ENCODE measurements at regions not wholly inside any gene's neighbourhood (a gene's known extent, or its start where the extent isn't known, plus 50 kb on each side); places are given as distances from the start of the nearest gene placed in this dataset.

DNA sequence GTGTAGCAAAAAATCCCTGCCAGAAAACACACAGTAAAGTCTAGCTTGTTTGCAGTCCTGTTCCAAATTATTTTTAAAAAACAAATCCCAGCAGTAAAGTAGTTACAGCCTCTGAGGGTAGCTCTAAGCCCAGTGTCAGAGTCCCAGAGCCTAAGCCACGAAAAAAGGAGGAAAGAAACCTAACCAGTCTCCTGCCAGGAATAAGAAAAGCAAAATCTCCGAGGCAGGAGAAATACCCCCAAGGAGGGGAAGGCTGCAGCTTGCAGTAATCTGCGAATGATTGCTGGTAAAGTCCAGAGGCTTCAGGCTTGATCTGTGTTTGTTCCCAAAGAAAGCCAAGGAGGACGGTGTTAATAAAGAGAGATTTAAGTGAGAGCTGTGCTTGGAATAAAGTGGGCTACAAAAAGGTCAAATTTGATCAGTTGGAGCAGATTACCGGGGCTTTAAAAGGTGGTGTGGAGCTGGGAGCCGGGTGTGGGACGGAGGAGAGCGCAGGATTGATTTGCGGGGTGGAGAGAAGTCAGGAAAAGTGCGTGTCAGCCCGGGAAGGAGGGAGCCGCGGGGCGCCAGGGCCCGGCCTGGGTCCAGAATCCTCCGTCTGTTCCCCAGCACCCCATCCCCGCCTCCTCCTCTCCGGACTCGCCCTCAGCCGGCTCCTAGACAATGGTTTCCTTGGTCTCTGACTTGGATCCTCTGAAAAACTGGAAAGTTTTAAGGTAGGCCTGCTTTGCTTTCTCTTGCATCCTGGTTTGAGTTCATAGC lies 219.4 kb upstream of the CELF2 start:
- ATAC-seq (peak; percentile 21), DNase-seq (peak in 2 of 4 donors; percentile 60 to 62)
- TF ChIP-seq, protein P1, sequence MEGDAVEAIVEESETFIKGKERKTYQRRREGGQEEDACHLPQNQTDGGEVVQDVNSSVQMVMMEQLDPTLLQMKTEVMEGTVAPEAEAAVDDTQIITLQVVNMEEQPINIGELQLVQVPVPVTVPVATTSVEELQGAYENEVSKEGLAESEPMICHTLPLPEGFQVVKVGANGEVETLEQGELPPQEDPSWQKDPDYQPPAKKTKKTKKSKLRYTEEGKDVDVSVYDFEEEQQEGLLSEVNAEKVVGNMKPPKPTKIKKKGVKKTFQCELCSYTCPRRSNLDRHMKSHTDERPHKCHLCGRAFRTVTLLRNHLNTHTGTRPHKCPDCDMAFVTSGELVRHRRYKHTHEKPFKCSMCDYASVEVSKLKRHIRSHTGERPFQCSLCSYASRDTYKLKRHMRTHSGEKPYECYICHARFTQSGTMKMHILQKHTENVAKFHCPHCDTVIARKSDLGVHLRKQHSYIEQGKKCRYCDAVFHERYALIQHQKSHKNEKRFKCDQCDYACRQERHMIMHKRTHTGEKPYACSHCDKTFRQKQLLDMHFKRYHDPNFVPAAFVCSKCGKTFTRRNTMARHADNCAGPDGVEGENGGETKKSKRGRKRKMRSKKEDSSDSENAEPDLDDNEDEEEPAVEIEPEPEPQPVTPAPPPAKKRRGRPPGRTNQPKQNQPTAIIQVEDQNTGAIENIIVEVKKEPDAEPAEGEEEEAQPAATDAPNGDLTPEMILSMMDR (IDR thresholded peaks at IDR 0.05): no peak
- Histone ChIP-seq H3K36me3 (no peaks in the 10 kb centered on the region), H3K4me3 (peak overlapping the region; percentile 3 to 8), H3K4me1 (peaks cover 13 to 22% of the 10 kb centered on the region in 2 donors), H3K27me3 (no peaks in the 10 kb centered on the region), H3K9me3 (no peaks in the 10 kb centered on the region), H3K27ac (peak overlapping the region; percentile 75 to 92)
- intact Hi-C loops (cut with DNase I): no loop called here

DNA sequence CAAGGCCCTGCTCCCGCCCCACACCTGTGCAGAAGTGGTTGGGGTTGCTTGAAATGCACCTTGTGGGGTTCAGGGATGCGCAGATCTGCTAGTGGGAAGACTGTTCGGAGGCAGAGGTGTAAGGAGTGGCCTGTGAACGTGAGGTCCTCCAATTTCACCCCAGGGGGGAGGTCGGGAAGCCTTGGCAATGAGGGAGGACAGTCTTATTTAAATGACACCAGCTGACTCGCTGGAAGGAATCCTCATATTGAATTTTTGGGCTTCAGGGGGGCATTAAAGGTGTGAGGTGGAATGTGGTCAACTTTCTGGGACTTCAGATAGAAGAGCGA lies 218.8 kb upstream of the CELF2 start:
- intact Hi-C loops (cut with DNase I): no loop called here
- peak; percentile 8 for ATAC-seq
- DNase-seq: no peak
- Histone ChIP-seq H3K4me3 (peak overlapping the region; percentile 3 to 8), H3K36me3 (no peaks in the 10 kb centered on the region), H3K27me3 (no peaks in the 10 kb centered on the region), H3K27ac (peak overlapping the region; percentile 75 to 92), H3K9me3 (no peaks in the 10 kb centered on the region), H3K4me1 (peaks cover 16 to 22% of the 10 kb centered on the region in 2 donors)
- TF ChIP-seq, protein P1 (IDR thresholded peaks at IDR 0.05): no peak

DNA sequence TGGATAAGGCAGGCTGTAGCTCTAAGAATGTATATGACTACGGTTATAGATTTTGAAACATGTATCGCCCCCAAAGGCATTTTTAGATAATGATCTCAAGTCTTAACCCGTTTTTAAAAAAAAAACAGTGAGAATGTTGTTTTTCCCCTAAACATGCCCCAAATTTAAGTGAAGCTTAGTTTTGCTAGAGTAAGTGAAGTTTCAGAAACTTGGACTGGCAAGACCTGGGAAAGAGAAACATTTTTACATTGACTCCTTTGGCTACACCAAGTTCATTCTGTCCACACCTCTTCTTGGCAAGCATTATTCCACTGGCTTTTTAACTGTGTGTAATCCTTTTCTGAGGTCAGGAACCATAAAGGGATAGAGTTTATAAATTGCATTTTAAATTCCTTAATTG lies 216.7 kb upstream of the CELF2 start:
- intact Hi-C loops (cut with DNase I): no loop called here
- DNase-seq (no peak), ATAC-seq (no peak)
- Histone ChIP-seq H3K4me1 (peaks cover 13 to 18% of the 10 kb centered on the region in 2 donors), H3K9me3 (no peaks in the 10 kb centered on the region), H3K4me3 (no peak overlapping the region), H3K27ac (no peak overlapping the region), H3K27me3 (no peaks in the 10 kb centered on the region), H3K36me3 (no peaks in the 10 kb centered on the region)
- TF ChIP-seq, protein P1 (IDR thresholded peaks at IDR 0.05): no peak

- peak; percentile 18 for ATAC-seq
- H3K36me3 ChIP-seq: no peaks in the 10 kb centered on the region
- DNase-seq: peak in 2 of 4 donors; percentile 85 to 91
- peaks cover 5 to 9% of the 10 kb centered on the region in 2 donors for H3K4me1 ChIP-seq
- intact Hi-C loops (cut with DNase I): no loop called here
- TF ChIP-seq, protein P1 (IDR thresholded peaks at IDR 0.05): no peak
- H3K27me3 ChIP-seq: no peaks in the 10 kb centered on the region
- peak overlapping the region in 1 of 2 donors; percentile 50 for H3K27ac ChIP-seq
- no peaks in the 10 kb centered on the region for H3K9me3 ChIP-seq
- no peak overlapping the region for H3K4me3 ChIP-seq
These were observed 214.4 kb upstream of the CELF2 start for GRCh38 chr10:10803278-10803677.

DNA sequence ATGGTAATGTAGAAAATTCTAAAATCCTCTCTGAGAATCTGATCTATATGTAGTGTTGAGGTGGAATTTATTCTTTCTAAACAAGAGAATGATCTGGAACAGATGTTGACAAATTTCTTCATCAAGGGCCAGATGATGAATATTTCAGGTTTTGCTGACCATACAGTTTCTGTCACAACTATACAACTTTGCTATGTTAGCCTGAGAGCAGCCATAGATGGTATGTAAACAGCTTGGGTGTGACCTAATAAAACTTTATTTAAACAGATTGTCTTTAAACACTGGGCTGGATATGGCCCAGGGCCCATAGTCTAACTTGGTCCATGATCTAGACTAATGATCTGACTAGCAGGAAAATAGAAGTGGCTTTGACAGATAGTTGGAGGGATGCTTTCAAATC lies 213.6 kb upstream of the CELF2 start:
- Histone ChIP-seq H3K27ac (peak overlapping the region in 1 of 2 donors; percentile 50), H3K4me3 (no peak overlapping the region), H3K27me3 (no peaks in the 10 kb centered on the region), H3K36me3 (no peaks in the 10 kb centered on the region), H3K4me1 (peaks cover 3 to 9% of the 10 kb centered on the region in 2 donors), H3K9me3 (no peaks in the 10 kb centered on the region)
- DNase-seq: no peak
- intact Hi-C loops (cut with DNase I): no loop called here
- TF ChIP-seq, protein P1 (IDR thresholded peaks at IDR 0.05): no peak
- ATAC-seq: no peak
